ENCODE measurements at regions not wholly inside any gene's neighbourhood (a gene's known extent, or its start where the extent isn't known, plus 50 kb on each side); places are given as distances from the start of the nearest gene placed in this dataset.

GRCh38 chr6:166057431-166057830, 110.2 kb downstream of the TBXT start:
- CTCF ChIA-PET = no interaction called here
- TF ChIP-seq TARDBP (IDR thresholded peaks at IDR 0.05) = no peak
- no peak for TF ChIP-seq FOXA1 (IDR thresholded peaks at IDR 0.05)
- TF ChIP-seq PKNOX1 (IDR thresholded peaks at IDR 0.05) = no peak
- no peak for TF ChIP-seq ELF4 (IDR thresholded peaks at IDR 0.05)
- no peak for TF ChIP-seq LEF1 (IDR thresholded peaks at IDR 0.05; ENCODE audit: borderline replicate concordance)
- no peak for TF ChIP-seq FOXM1 (IDR thresholded peaks at IDR 0.05; ENCODE audit: borderline replicate concordance)
- TF ChIP-seq L3MBTL2 (conservative IDR thresholded peaks at IDR 0.05) = no peak
- no peak for DNase-seq (ENCODE audit: extremely low spot score)
- POLR2A ChIA-PET = no interaction called here

GRCh38 chr6:166056637-166057036, 111.0 kb downstream of the TBXT start:
- no peak for DNase-seq (ENCODE audit: extremely low spot score)
- POLR2A ChIA-PET = no interaction called here
- CTCF ChIA-PET = no interaction called here
- TF ChIP-seq ZNF384 (IDR thresholded peaks at IDR 0.05) (no peak), SP1 (IDR thresholded peaks at IDR 0.05) (no peak), HDGF (IDR thresholded peaks at IDR 0.05; ENCODE audit: borderline replicate concordance) (no peak), TARDBP (IDR thresholded peaks at IDR 0.05) (no peak), FOXA1 (IDR thresholded peaks at IDR 0.05) (no peak), NFRKB (IDR thresholded peaks at IDR 0.05) (no peak), SUZ12 (IDR thresholded peaks at IDR 0.05) (no peak), LEF1 (IDR thresholded peaks at IDR 0.05; ENCODE audit: borderline replicate concordance) (no peak), CTBP1 (IDR thresholded peaks at IDR 0.05; ENCODE audit: borderline replicate concordance) (no peak), BHLHE40 (IDR thresholded peaks at IDR 0.05; ENCODE audit: borderline replicate concordance) (no peak), PKNOX1 (IDR thresholded peaks at IDR 0.05) (no peak), FOXM1 (IDR thresholded peaks at IDR 0.05; ENCODE audit: borderline replicate concordance) (no peak), ARNT (IDR thresholded peaks at IDR 0.05) (no peak), FOXK2 (IDR thresholded peaks at IDR 0.05) (no peak), ELF4 (IDR thresholded peaks at IDR 0.05) (no peak)

DNA sequence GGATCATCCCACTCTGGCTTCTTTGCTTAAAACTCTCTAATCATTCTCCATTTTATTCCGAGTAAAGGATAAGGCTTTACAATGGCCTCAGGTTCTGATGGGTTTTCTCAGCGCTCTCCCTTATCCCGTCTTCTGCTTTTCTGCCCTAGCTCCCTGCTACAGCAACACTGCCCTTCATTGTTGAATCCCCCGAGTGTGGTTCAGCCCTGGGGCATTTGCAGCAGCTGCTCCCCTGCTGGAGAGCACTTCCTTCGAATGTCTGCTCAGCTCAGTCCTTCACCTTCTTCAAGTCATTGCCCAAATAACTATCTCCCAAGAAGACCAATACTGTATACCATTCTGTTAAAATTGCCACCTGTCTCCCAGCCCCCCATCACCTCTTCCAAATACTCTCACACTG, 111.8 kb downstream of the TBXT start:
- CTCF ChIA-PET = no interaction called here
- TF ChIP-seq SUZ12 (IDR thresholded peaks at IDR 0.05) (no peak), ARNT (IDR thresholded peaks at IDR 0.05) (no peak), ZNF384 (IDR thresholded peaks at IDR 0.05) (no peak), TARDBP (IDR thresholded peaks at IDR 0.05) (no peak), ELF4 (IDR thresholded peaks at IDR 0.05) (no peak), FOXK2 (IDR thresholded peaks at IDR 0.05) (no peak), FOXA1 (IDR thresholded peaks at IDR 0.05) (no peak), SP1 (IDR thresholded peaks at IDR 0.05) (no peak), L3MBTL2 (conservative IDR thresholded peaks at IDR 0.05) (no peak), NFRKB (IDR thresholded peaks at IDR 0.05) (no peak), PKNOX1 (IDR thresholded peaks at IDR 0.05) (no peak), LEF1 (IDR thresholded peaks at IDR 0.05; ENCODE audit: borderline replicate concordance) (no peak), HDGF (IDR thresholded peaks at IDR 0.05; ENCODE audit: borderline replicate concordance) (no peak), BHLHE40 (IDR thresholded peaks at IDR 0.05; ENCODE audit: borderline replicate concordance) (no peak)
- POLR2A ChIA-PET = no interaction called here
- no peak for DNase-seq (ENCODE audit: extremely low spot score)

DNA sequence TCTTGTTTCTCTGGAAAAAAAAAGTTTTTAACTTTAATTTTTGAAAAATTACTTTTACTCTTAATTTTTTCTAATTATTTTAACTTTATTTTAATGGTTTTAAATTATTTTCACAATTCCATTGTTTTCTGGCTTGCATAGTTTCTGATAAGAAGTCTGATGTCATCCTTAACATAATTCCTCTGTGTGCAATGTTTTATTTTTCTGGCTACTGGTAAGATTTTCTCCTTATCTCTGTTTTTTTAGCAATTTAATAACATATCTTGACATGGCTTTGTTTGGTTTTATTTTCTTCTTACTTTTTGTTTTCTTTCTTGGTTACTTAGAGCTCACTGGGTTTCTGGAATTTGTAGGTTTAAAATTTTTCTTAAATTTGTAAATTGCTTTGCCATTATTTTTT, 114.8 kb downstream of the TBXT start:
- ChIA-PET CTCF (no interaction called here), POLR2A (no interaction called here)
- no peak for DNase-seq (ENCODE audit: extremely low spot score)
- TF ChIP-seq LEF1 (IDR thresholded peaks at IDR 0.05; ENCODE audit: borderline replicate concordance) (no peak), SUZ12 (IDR thresholded peaks at IDR 0.05) (no peak), BHLHE40 (IDR thresholded peaks at IDR 0.05; ENCODE audit: borderline replicate concordance) (no peak), TARDBP (IDR thresholded peaks at IDR 0.05) (no peak), FOXM1 (IDR thresholded peaks at IDR 0.05; ENCODE audit: borderline replicate concordance) (no peak), HDGF (IDR thresholded peaks at IDR 0.05; ENCODE audit: borderline replicate concordance) (no peak), ZNF384 (IDR thresholded peaks at IDR 0.05) (no peak), ARNT (IDR thresholded peaks at IDR 0.05) (no peak), SP1 (IDR thresholded peaks at IDR 0.05) (no peak), ELF4 (IDR thresholded peaks at IDR 0.05) (no peak), NFRKB (IDR thresholded peaks at IDR 0.05) (no peak), FOXA1 (IDR thresholded peaks at IDR 0.05) (no peak), CTBP1 (IDR thresholded peaks at IDR 0.05; ENCODE audit: borderline replicate concordance) (no peak)

- TF ChIP-seq SUZ12 (IDR thresholded peaks at IDR 0.05) = no peak
- no peak for TF ChIP-seq LEF1 (IDR thresholded peaks at IDR 0.05; ENCODE audit: borderline replicate concordance)
- TF ChIP-seq SP1 (IDR thresholded peaks at IDR 0.05) = no peak
- no peak for TF ChIP-seq ELF4 (IDR thresholded peaks at IDR 0.05)
- no peak for TF ChIP-seq TARDBP (IDR thresholded peaks at IDR 0.05)
- TF ChIP-seq HDGF (IDR thresholded peaks at IDR 0.05; ENCODE audit: borderline replicate concordance) = no peak
- CTCF ChIA-PET = no interaction called here
- POLR2A ChIA-PET = no interaction called here
- DNase-seq (ENCODE audit: extremely low spot score) = no peak
Measured at GRCh38 chr6:166050559-166050958, 117.1 kb downstream of the TBXT start.

- ChIA-PET POLR2A (no interaction called here), CTCF (no interaction called here)
- no peak for TF ChIP-seq ZNF384 (IDR thresholded peaks at IDR 0.05)
- no peak for TF ChIP-seq TARDBP (IDR thresholded peaks at IDR 0.05)
- no peak for TF ChIP-seq SUZ12 (IDR thresholded peaks at IDR 0.05)
- TF ChIP-seq L3MBTL2 (conservative IDR thresholded peaks at IDR 0.05) = no peak
- TF ChIP-seq FOXA1 (IDR thresholded peaks at IDR 0.05) = no peak
- no peak for TF ChIP-seq CTBP1 (IDR thresholded peaks at IDR 0.05; ENCODE audit: borderline replicate concordance)
- no peak for TF ChIP-seq PKNOX1 (IDR thresholded peaks at IDR 0.05)
- no peak for TF ChIP-seq BHLHE40 (IDR thresholded peaks at IDR 0.05; ENCODE audit: borderline replicate concordance)
- TF ChIP-seq FOXM1 (IDR thresholded peaks at IDR 0.05; ENCODE audit: borderline replicate concordance) = no peak
- no peak for TF ChIP-seq ELF4 (IDR thresholded peaks at IDR 0.05)
- TF ChIP-seq HDGF (IDR thresholded peaks at IDR 0.05; ENCODE audit: borderline replicate concordance) = no peak
- TF ChIP-seq ARNT (IDR thresholded peaks at IDR 0.05) = no peak
- no peak for DNase-seq (ENCODE audit: extremely low spot score)
Measured at GRCh38 chr6:166046982-166047381, 120.7 kb downstream of the TBXT start.

All from HEK293T (cell line).